B cell (primary cell): ENCODE measurements at regions not wholly inside any gene's neighbourhood (a gene's known extent, or its start where the extent isn't known, plus 50 kb on each side); places are given as distances from the start of the nearest gene placed in this dataset.

ENCODE experiments used
- ATAC-seq: fragments of 200-7000 bp; cut with Tn5 transposase; one replicate; pipeline ENCODE4 v1.10.0; 2021; ENCODE audit warnings: low read depth, mild to moderate bottlenecking, moderate number of reproducible peaks, moderate library complexity
- CTCF ChIA-PET: fragments of 350-600 bp; sonication (Branson Sonifier 250); formaldehyde crosslinking; loops from one replicate; lab custom pipeline; 2021; ENCODE audit warnings: antibody characterized with exemption, inconsistent platforms; lab: Charles Lee
- POLR2A ChIA-PET: fragments of 350-600 bp; sonication (Branson Sonifier 250); formaldehyde crosslinking; loops from one replicate; lab custom pipeline; 2021; ENCODE audit warnings: antibody characterized with exemption; lab: Charles Lee
- DNase-seq: peaks from one replicate; pipeline ENCODE4 v3.0.0; 2013
- H2AFZ ChIP-seq: 2 replicates; pipeline ENCODE4 v1.6.1; 2012; ENCODE audit warnings: mild to moderate bottlenecking, low read depth, low read length; ENCODE audit not compliant: insufficient read depth, poor library complexity, severe bottlenecking
- H3K27ac ChIP-seq, 2 donors: 1 replicate in 1 of 2; 2 replicates in 1 of 2; pipeline ENCODE4 v1.5.1; 2012 to 2013; ENCODE audit warnings: low read length in 2 of 2, mild to moderate bottlenecking in 2 of 2, moderate library complexity in 1 of 2
- H3K27me3 ChIP-seq, 4 experiments: fragments of 200-600 bp in 1 of 4; sonication (generic) in 1 of 4; replicated peaks in 1 of 4; 1 replicate in 2 of 4; 2 replicates in 2 of 4; pipeline versions ENCODE4 v1.6.1 to v1.7.0; 2013 to 2016; ENCODE audit warnings: low read length in 3 of 4, mild to moderate bottlenecking in 2 of 4, mixed read lengths in 1 of 4, moderate library complexity in 1 of 4; ENCODE audit not compliant: insufficient read depth in 4 of 4, control insufficient read depth in 3 of 4; ENCODE audit errors: control extremely low read depth in 1 of 4
- H3K36me3 ChIP-seq, 2 experiments: replicated peaks in 1 of 2; 1 replicate in 1 of 2; 2 replicates in 1 of 2; pipeline versions ENCODE4 v1.6.1 to v1.7.1; 2013; ENCODE audit warnings: low read length in 1 of 2; ENCODE audit not compliant: insufficient read depth in 2 of 2, control insufficient read depth in 1 of 2; ENCODE audit errors: control extremely low read depth in 1 of 2, extremely low read depth in 1 of 2
- H3K4me1 ChIP-seq, 2 donors: fragments of 200-600 bp in 1 of 2; sonication (generic) in 1 of 2; 1 replicate in 1 of 2; 2 replicates in 1 of 2; pipeline versions ENCODE4 v1.5.1 to v1.6.1; 2013 to 2017; ENCODE audit warnings: low read length in 2 of 2; ENCODE audit not compliant: control insufficient read depth in 2 of 2, insufficient read depth in 2 of 2
- H3K4me2 ChIP-seq: replicated peaks from 2 replicates; pipeline ENCODE3; 2012; ENCODE audit warnings: mild to moderate bottlenecking, low read depth, low read length; ENCODE audit not compliant: poor library complexity, severe bottlenecking
- H3K4me3 ChIP-seq, 5 experiments: fragments of 200-600 bp in 1 of 5; sonication (generic) in 1 of 5; 1 replicate in 3 of 5; 2 replicates in 2 of 5; pipeline versions ENCODE4 v1.5.1 to v1.7.0; 2011 to 2016; ENCODE audit warnings: low read length in 4 of 5, mild to moderate bottlenecking in 4 of 5, low read depth in 2 of 5, control low read depth in 1 of 5, moderate library complexity in 1 of 5; ENCODE audit not compliant: insufficient read depth in 1 of 5; ENCODE audit errors: control extremely low read depth in 1 of 5, extremely low read depth in 1 of 5
- H3K79me2 ChIP-seq: fragments of 200-600 bp; sonication (generic); one replicate; pipeline ENCODE4 v1.6.0; 2016; ENCODE audit warnings: low read length; ENCODE audit not compliant: control insufficient read depth, insufficient read depth
- H3K9ac ChIP-seq: fragments of 200-600 bp; sonication (generic); 2 replicates; pipeline ENCODE4 v1.6.1; 2017; ENCODE audit warnings: mild to moderate bottlenecking, low read length, moderate library complexity
- H3K9me3 ChIP-seq, 3 donors: one replicate each; pipeline versions ENCODE4 v1.6.1 to v1.7.1; 2013; ENCODE audit warnings: low read length in 2 of 3; ENCODE audit not compliant: control insufficient read depth in 2 of 3, insufficient read depth in 1 of 3; ENCODE audit errors: control extremely low read depth in 1 of 3
- H4K20me1 ChIP-seq: 2 replicates; pipeline ENCODE4 v1.6.0; 2012; ENCODE audit warnings: mild to moderate bottlenecking, low read length; ENCODE audit not compliant: insufficient read depth, control insufficient read depth, poor library complexity, severe bottlenecking
- H3K27ac Mint-ChIP-seq: one replicate; pipeline ENCODE4 v1.8.0; 2021; ENCODE audit warnings: mixed read lengths
- H3K27me3 Mint-ChIP-seq: one replicate; pipeline ENCODE4 v1.8.0; 2021; ENCODE audit warnings: mixed read lengths
- H3K4me1 Mint-ChIP-seq: one replicate; pipeline ENCODE4 v1.8.0; 2021; ENCODE audit warnings: mixed read lengths
- H3K4me3 Mint-ChIP-seq: one replicate; pipeline ENCODE4 v1.8.0; 2021; ENCODE audit warnings: mixed read lengths
- H3K9me3 Mint-ChIP-seq: one replicate; pipeline ENCODE4 v1.8.0; 2022; ENCODE audit warnings: mixed read lengths; ENCODE audit not compliant: insufficient read depth
- CTCF ChIP-seq: fragments of 200-600 bp; IDR thresholded peaks from one replicate; pipeline ENCODE4 v1.8.0; 2022; ENCODE audit warnings: antibody characterized with exemption, mild to moderate bottlenecking
- EZH2 ChIP-seq: IDR thresholded peaks from 2 replicates; pipeline ENCODE4 v1.6.1; 2012; ENCODE audit warnings: borderline replicate concordance, low read depth, mild to moderate bottlenecking, moderate library complexity, low read length; ENCODE audit not compliant: insufficient read depth, poor library complexity, severe bottlenecking
- WGBS: methylation state at CpG from one replicate; pipeline ENCODE4 v1.1.5; 2013; ENCODE audit warnings: missing lambda C conversion rate; ENCODE audit not compliant: insufficient coverage; 5-methylcytosine and 5-hydroxymethylcytosine counted together
- intact Hi-C: fragments of 100-400 bp; cut with micrococcal nuclease; formaldehyde crosslinking; loops from one replicate; pipeline ENCODE4 v1.10.0; 2022

GRCh38 chr5:32842813-32843530, 131.9 kb downstream of the NPR3 start:
- Histone ChIP-seq H3K4me3 (no peak overlapping the region), H3K27ac (no peak overlapping the region), H3K79me2 (no peaks in the 10 kb centered on the region), H2AFZ (no peak overlapping the region), H3K36me3 (no peaks in the 10 kb centered on the region), H3K9me3 (no peaks in the 10 kb centered on the region), H3K4me2 (no peak overlapping the region), H3K4me1 (no peaks in the 10 kb centered on the region), H3K27me3 (no peaks in the 10 kb centered on the region), H4K20me1 (no peaks in the 10 kb centered on the region), H3K9ac (no peak overlapping the region)
- intact Hi-C loops, result no loop called here
- POLR2A ChIA-PET, result no interaction called here
- H3K27me3 Mint-ChIP-seq, result no peaks in the 10 kb centered on the region
- CTCF ChIA-PET, result no interaction called here
- 0% methylated on average over 7 of the region's 8 CpGs for whole genome bisulfite sequencing
- H3K9me3 Mint-ChIP-seq, result no peaks in the 10 kb centered on the region
- no peaks in the 10 kb centered on the region for H3K4me1 Mint-ChIP-seq
- no peak overlapping the region for H3K4me3 Mint-ChIP-seq
- no peak for TF ChIP-seq EZH2
- ATAC-seq (no peak), DNase-seq (no peak)
- no peak overlapping the region for H3K27ac Mint-ChIP-seq

GRCh38 chr5:32843531-32843895, 132.4 kb downstream of the NPR3 start:
- no peaks in the 10 kb centered on the region for H3K27me3 ChIP-seq
- H3K27me3 Mint-ChIP-seq, result no peaks in the 10 kb centered on the region
- POLR2A ChIA-PET, result no interaction called here
- H3K9me3 Mint-ChIP-seq, result no peaks in the 10 kb centered on the region
- no peak overlapping the region for H3K4me2 ChIP-seq
- CTCF ChIA-PET, result no interaction called here
- H3K27ac ChIP-seq, result no peak overlapping the region
- ATAC-seq, result no peak
- no peak overlapping the region for H3K4me3 Mint-ChIP-seq
- no peak overlapping the region for H3K27ac Mint-ChIP-seq
- H2AFZ ChIP-seq, result no peak overlapping the region
- TF ChIP-seq EZH2 (no peak), CTCF (no peak)
- H3K9ac ChIP-seq, result no peak overlapping the region
- intact Hi-C loops, result no loop called here
- no CpG with 5 or more reads among the region's 3 CpGs for WGBS
- H3K4me3 ChIP-seq, result no peak overlapping the region
- H4K20me1 ChIP-seq, result no peaks in the 10 kb centered on the region
- H3K9me3 ChIP-seq, result no peaks in the 10 kb centered on the region
- no peaks in the 10 kb centered on the region for H3K4me1 Mint-ChIP-seq
- no peaks in the 10 kb centered on the region for H3K36me3 ChIP-seq
- no peaks in the 10 kb centered on the region for H3K79me2 ChIP-seq
- DNase-seq, result no peak
- H3K4me1 ChIP-seq, result no peaks in the 10 kb centered on the region
